T-helper 2 cell (primary cell): ENCODE measurements at regions not wholly inside any gene's neighbourhood (a gene's known extent, or its start where the extent isn't known, plus 50 kb on each side); places are given as distances from the start of the nearest gene placed in this dataset.
"Not testable (repeated sequence)": the region's sequence is repeated elsewhere in the genome, so short reads cannot be mapped to it uniquely, and the experiment has no call there.

ENCODE experiments used
- DNase-seq, 5 experiments: peaks; one replicate each; pipeline versions ENCODE4 v3.0.0 to v3.0.0-alpha.2; 2012 to 2022

GRCh38 chr6:125597411-125598253, 151.8 kb upstream of the HEY2 start:
- DNase-seq = no peak

DNA sequence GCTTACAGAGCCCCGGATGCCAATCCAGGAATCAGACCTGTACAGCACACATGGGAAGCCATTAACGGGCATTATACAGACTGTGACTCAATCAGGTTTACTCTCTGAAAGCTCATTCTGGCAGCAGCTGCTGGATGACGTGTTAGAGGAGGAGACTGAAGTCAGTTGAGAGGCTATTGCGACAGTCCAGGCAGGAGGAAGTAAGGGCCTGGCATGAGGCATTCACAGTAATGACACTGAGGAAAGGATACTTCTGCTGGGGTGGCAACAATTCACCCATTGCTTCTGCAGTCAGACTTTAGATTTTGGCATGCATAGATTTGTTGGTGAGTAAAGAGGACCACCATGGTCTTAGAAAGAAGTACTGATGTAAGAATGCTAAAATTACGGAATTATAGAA, 151.0 kb upstream of the HEY2 start:
- no peak for DNase-seq

DNA sequence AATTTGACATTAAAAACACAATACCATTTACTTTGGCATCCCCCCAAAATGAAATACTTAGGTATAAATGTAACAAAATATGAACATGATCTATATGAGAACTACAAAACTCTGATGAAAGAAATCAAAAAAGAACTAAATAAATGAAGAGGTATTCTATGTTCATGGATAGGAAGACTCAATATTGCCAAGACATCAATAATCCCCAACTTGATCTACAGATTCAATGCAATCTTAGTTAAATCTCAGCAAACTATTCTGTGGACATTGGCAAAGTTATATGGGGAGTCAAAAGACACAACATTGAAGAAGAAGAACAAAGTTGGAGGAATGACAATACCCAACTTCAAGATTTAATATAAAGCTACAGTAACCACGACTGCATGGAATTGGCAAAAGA, 145.2 kb upstream of the HEY2 start:
- no peak for DNase-seq

- DNase-seq = no peak
These were observed 137.7 kb upstream of the HEY2 start for GRCh38 chr6:125611573-125612344.

DNA sequence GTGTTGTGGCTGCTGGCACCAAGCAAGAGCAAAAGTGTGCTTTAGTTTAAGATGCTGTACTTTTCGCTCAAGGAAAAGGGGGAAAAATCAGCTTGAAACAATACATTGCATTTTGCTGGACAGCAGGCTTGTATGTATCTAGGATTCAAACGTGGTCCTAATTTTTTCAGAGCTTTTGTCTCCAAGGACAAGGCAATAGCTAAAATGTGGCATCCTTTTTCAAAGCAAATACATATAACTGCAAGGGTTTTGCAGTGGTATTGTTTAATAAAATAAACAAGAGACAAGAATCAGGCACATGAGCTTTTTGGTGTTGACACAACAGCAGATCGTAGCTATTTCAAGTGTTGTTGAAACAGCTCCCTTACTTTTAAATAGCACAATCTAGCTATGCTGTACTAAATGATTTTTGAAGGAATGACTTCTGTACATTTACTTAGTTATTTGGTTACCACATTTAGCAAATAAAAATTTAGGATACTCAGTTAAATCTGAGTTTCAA, 137.0 kb upstream of the HEY2 start:
- no peak for DNase-seq

DNA sequence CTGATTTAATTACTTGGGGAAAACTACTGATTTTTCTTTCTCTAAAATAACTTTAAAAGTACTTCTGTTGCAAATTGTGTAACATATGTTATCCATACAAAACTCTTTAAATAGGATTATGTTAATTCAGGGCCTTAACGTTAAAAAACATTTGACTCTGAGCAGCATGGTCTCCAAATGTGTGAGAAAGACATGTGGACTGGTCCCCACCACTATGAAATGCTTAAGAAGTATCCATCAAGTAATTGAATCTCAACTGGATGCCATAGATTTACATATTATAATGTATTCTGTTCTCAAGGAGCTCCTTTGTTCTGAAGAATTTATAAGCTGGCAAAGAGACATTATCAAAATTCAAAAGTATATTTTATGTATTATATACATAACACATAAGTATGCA, 130.8 kb upstream of the HEY2 start:
- DNase-seq = no peak

- no peak for DNase-seq
These were observed 126.3 kb upstream of the HEY2 start for GRCh38 chr6:125623085-125623484.

DNA sequence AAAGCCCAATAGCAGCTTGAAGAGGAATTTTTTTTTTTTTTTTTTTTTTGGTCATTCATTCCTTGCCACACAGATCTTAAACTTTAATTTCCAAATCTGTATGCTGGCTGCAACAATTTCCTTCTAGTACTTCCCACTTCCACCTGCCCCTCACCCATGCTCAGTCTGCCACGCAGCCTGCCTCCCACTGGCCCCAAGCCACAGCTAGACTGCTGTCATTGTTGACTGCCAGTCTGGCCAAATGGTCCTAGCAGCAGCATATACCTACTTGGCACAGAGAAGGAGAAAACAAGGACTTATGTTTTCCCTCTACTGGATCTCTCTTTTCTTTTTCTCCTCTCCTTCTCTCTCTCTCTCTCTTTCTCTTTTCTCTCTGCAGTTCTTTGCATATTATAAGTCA, 118.3 kb upstream of the HEY2 start:
- DNase-seq = no peak

GRCh38 chr6:125636011-125636410, 113.4 kb upstream of the HEY2 start:
- DNase-seq = not testable (repeated sequence)

- no peak for DNase-seq
These were observed 112.8 kb upstream of the HEY2 start for GRCh38 chr6:125636671-125637070.

GRCh38 chr6:125637207-125637606, 112.2 kb upstream of the HEY2 start:
- DNase-seq = no peak

DNA sequence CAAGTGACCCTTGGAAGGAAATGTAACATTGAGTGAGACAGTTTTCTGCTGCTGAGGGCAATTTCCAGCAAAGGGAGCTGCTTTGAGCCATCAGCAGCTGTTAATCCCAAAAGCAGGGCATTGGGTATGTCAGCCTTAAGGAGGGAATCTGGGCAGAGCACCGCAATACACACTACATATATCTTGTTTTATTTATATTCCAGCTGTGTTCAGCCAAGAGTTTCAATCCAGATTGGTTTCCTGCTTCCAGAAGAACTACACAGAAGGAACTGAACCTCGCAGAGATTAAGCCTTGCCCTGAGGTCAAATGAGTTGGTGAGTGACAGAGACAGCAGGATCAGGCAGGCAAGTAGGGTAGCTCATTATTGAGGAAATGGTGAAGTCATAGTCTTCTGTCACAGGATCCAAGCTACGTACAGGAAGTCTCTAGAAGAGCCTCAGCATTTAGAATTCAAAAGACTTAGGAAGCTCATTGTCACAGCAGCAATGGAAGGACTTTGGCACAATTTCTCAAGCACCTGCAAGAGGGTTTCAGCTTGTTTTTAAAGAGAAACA, 109.9 kb upstream of the HEY2 start:
- DNase-seq = no peak

DNA sequence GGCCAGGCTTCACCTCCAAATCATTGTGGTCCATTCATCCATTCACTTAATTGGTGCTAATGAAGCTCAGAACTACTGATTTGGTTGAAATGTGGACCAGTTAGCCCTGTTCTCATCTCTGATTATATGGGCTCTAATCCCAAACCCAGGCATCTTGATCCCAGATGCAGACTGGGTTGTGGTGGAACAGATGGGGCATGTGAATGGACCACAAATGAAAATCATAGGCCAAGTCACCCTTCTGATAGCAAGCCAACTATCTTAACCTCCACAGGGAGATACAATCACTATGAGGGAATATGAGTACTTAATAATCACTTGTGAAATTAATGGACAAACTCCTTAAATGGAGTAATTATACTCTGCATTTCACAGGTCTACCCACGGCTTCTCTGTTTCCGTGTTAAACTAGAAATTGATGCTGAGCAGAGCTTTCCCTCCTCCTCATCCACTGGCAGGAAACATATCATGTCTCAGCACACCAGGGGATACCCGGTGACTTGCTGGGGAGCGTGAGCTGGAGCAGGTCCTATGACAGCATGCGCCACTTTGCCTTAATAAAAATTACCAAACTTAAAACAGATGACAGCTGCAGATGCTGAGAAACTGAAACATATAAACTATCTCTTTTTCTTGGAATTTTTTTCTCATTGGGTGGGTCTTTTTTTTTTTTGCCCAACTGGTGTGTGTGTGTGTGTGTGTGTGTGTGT, 108.8 kb upstream of the HEY2 start:
- no peak for DNase-seq

DNA sequence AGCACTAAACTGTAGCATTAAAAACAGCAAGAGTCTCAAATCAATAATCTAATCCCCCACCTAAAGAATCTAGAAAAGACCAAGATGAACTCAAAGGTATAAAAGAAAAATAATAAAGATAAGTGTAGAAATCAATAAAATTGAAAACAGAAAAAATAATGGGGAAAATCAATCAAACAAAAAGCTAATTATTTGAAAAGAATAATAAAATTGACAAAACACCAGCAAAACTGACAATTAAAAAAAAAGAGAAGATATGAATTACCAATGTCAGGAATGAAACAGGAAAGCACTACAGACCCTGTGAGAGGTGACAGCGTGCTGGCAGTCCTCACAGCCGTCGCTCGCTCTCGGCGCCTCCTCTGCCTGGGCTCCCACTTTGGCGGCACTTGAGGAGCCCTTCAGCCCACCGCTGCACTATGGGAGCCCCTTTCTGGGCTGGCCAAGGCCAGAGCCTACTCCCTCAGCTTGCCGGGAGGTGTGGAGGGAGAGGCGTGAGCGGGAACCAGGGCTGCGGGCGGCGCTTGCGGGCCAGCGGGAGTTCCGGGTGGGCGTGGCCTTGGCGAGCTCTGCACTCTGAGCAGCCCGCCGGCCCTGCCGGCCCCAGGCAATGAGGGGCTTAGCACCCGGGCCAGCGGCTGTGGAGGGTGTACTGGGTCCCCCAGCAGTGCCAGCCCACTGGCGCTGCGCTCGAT, 105.3 kb upstream of the HEY2 start:
- not testable (repeated sequence) for DNase-seq

DNA sequence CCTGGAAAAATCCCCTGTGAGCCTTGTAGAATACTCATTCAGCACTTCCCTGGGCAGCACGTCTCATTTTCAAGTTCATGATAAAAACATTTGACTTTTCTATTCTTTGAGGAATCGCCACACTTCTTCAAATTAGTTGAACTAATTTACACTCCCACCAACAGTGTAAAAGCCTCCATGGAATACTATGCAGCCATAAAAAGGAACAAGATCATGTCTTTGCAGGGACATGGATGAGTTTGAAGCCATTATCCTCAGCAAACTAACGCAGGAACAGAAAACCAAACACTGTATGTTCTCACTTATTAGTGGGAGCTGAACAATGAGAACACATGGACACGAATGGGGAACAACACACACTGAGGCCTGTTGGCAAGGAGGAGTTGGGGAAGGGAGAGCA, 102.0 kb upstream of the HEY2 start:
- no peak for DNase-seq

DNA sequence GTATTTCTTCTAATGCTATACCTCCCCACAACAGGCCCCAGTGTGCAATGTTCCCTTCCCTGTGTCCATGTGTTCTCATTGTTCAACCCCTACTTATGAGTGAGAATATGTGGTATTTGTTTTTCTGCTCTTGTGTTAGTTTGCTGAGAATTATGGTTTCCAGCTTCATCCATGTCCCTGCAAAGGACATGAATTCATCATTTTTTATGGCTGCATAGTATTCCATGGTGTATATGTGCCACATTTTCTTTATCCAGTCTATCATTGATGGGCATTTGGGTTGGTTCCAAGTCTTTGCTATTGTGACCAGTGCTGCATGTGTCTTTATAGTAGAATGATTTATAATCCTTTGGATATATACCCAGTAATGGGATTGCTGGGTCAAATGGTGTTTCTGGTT, 95.7 kb upstream of the HEY2 start:
- DNase-seq = not testable (repeated sequence)

- no peak for DNase-seq
These were observed 93.9 kb upstream of the HEY2 start for GRCh38 chr6:125655511-125655910.

DNA sequence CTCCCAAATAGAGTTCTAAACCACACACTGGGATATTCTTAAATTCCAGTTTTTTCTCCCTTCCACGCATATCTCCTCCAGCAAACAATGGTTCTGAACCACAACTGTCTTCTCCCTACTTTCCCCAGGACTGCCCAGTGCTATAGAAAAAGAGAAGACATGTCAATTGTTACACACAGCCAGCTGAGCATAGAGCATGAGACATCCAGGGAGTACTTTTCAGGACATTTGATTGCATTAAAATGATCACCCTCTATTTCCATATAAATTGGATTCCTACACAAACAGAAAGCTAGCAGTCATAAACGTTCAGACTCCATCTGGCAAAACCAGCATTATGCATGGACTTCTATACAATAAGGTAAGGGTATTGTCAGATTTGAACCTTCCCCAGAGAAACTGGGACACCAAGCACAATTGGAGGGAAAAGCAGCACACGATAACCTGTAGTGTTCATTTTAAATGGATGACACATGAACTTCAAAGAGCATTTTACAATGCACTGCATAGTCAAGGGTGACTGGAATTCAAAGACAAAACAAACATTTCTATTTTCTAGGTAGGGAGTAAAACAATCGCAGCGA, 93.1 kb upstream of the HEY2 start:
- no peak for DNase-seq

DNA sequence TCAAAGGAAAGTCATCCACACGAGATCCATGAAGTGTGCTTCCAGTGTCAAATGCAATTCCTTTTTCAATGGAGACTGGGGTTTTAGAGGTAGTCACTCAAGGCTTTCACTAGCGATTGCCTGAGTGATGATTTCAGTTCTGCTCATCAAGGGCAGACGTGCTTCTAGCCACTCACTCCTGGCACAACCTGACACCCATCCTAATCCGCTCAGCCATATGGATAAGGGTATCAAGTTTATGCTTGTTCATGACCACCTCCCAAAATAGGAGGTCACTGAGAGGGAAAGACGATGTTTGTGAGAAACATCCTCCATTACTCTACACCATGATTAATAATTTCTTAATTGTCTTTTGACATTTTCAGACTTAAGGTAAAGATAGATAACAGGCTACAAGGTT, 91.3 kb upstream of the HEY2 start:
- DNase-seq = no peak

GRCh38 chr6:125658759-125659431, 90.5 kb upstream of the HEY2 start:
- no peak for DNase-seq

GRCh38 chr6:125659887-125660286, 89.5 kb upstream of the HEY2 start:
- no peak for DNase-seq
